Femur (tissue), 1 donor: ENCODE measurements at regions not wholly inside any gene's neighbourhood (a gene's known extent, or its start where the extent isn't known, plus 50 kb on each side); places are given as distances from the start of the nearest gene placed in this dataset.
"Not testable (repeated sequence)": the region's sequence is repeated elsewhere in the genome, so short reads cannot be mapped to it uniquely, and the experiment has no call there.

Source experiments
- DNase-seq: peaks from one replicate; pipeline ENCODE4 v3.0.0-alpha.2; 2017

- DNase-seq, result no peak
Observed at GRCh38 chr4:1572521-1572920, 111.6 kb downstream of the FAM53A start.

- DNase-seq, result no peak
Observed at GRCh38 chr4:1572010-1572385, 112.1 kb downstream of the FAM53A start.

GRCh38 chr4:1571165-1572009, 112.7 kb downstream of the FAM53A start:
- no peak for DNase-seq

- DNase-seq, result no peak
Observed at GRCh38 chr4:1570291-1571164, 113.6 kb downstream of the FAM53A start.

- no peak for DNase-seq
Observed at GRCh38 chr4:1569461-1570151, 114.5 kb downstream of the FAM53A start.

- DNase-seq, result no peak
Observed at GRCh38 chr4:1568855-1569460, 115.2 kb downstream of the FAM53A start.

- DNase-seq, result no peak
Observed at GRCh38 chr4:1567808-1568581, 116.1 kb downstream of the FAM53A start.

GRCh38 chr4:1567519-1567807, 116.7 kb downstream of the FAM53A start:
- DNase-seq, result no peak

GRCh38 chr4:1566838-1567518, 117.1 kb downstream of the FAM53A start:
- no peak for DNase-seq

- not testable (repeated sequence) for DNase-seq
Observed at GRCh38 chr4:1566301-1566837, 117.7 kb downstream of the FAM53A start.

GRCh38 chr4:1565598-1566295, 118.4 kb downstream of the FAM53A start:
- DNase-seq, result no peak

GRCh38 chr4:1564535-1565375, 119.4 kb downstream of the FAM53A start:
- DNase-seq, result no peak

- no peak for DNase-seq
Observed at GRCh38 chr4:1563768-1564485, 120.2 kb downstream of the FAM53A start.

GRCh38 chr4:1563241-1563640, 120.9 kb downstream of the FAM53A start:
- no peak for DNase-seq

GRCh38 chr4:1562771-1563170, 121.3 kb downstream of the FAM53A start:
- DNase-seq, result no peak

- no peak for DNase-seq
Observed at GRCh38 chr4:1562371-1562770, 121.7 kb downstream of the FAM53A start.

- no peak for DNase-seq
Observed at GRCh38 chr4:1561286-1561990, 122.7 kb downstream of the FAM53A start.

- no peak for DNase-seq
Observed at GRCh38 chr4:1559896-1560650, 124.0 kb downstream of the FAM53A start.
